ENCODE measurements at regions not wholly inside any gene's neighbourhood (a gene's known extent, or its start where the extent isn't known, plus 50 kb on each side); places are given as distances from the start of the nearest gene placed in this dataset.
"Not testable (repeated sequence)": the region's sequence is repeated elsewhere in the genome, so short reads cannot be mapped to it uniquely, and the experiment has no call there.

DNA sequence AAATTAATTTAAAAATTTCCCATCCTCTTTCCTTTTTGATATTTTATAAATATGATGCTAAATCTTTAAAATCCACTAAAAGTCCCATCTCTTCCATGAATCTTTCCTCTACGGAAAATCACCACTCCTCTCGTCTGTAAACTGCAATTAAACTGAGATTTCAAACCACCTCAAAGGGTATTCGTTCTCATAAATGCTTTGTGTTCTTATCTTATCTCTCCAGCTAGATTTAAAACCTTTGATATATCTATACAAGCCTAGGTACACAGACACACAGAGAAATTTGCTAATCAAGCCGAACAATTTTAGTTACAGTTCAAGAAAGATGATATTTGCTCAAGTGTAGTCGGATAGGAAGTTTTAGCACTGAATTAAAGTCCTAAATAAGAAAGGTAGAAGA lies 214.6 kb upstream of the PRDM1 start:
- TF ChIP-seq, protein P1, sequence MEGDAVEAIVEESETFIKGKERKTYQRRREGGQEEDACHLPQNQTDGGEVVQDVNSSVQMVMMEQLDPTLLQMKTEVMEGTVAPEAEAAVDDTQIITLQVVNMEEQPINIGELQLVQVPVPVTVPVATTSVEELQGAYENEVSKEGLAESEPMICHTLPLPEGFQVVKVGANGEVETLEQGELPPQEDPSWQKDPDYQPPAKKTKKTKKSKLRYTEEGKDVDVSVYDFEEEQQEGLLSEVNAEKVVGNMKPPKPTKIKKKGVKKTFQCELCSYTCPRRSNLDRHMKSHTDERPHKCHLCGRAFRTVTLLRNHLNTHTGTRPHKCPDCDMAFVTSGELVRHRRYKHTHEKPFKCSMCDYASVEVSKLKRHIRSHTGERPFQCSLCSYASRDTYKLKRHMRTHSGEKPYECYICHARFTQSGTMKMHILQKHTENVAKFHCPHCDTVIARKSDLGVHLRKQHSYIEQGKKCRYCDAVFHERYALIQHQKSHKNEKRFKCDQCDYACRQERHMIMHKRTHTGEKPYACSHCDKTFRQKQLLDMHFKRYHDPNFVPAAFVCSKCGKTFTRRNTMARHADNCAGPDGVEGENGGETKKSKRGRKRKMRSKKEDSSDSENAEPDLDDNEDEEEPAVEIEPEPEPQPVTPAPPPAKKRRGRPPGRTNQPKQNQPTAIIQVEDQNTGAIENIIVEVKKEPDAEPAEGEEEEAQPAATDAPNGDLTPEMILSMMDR (IDR thresholded peaks at IDR 0.05; ENCODE audit: extremely low read depth, missing control alignments), result no peak
- no peak for DNase-seq (ENCODE audit: low spot score)

- no peak for DNase-seq (ENCODE audit: low spot score)
- TF ChIP-seq, protein P1 (IDR thresholded peaks at IDR 0.05; ENCODE audit: extremely low read depth, missing control alignments), result no peak
Measured at GRCh38 chr6:105869835-105870440, 216.2 kb upstream of the PRDM1 start.

DNA sequence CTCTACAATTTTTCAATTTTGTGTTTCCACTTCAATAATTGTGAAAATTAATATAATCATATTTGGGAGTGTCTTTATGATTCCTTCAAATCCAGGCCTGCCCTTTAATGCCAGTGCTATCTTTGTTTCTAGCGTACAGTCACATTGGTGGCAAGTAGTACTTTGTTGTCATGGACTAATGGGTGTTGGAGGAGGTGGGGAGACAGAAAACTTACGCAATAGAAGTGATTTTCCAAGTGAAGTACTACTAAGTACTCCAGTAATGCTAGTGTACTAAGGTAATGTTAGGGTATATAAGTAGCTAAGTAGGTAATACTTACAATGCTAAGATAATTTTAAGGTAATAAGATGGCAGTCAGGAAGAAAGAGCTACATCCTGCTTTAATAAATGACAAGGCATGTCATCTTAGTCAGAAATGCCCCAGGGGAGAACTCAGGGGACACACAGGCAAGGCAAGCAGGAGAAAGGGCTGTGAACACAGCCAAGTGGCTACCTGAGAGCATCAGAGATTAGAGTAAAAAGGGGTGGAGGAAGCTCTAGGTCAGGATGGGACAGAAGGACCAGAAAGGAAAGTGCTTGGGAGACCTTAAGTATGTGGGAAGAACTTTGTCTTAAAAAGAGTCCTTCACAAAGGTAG lies 217.2 kb upstream of the PRDM1 start:
- TF ChIP-seq, protein P1 (IDR thresholded peaks at IDR 0.05; ENCODE audit: extremely low read depth, missing control alignments), result no peak
- DNase-seq (ENCODE audit: low spot score), result no peak

DNA sequence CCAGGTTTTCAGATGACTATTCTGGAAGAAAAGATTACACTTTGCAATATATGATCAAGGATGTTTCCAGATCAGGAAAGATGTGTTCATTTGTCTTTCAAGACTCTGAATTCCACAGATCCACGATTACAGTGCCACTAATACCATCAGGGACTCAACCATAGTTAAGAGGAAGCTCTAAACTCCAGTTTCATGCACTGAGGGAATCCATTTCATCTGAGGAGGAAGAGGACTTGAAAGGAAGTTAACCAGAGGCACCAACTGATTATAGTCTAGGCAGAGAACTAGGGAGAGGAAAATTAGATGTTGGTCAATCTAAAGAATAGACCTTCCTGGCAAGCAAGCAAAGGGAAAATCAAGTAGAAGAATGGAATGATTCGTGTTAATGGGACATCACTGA lies 218.3 kb upstream of the PRDM1 start:
- DNase-seq (ENCODE audit: low spot score), result no peak
- TF ChIP-seq, protein P1 (IDR thresholded peaks at IDR 0.05; ENCODE audit: extremely low read depth, missing control alignments), result no peak

DNA sequence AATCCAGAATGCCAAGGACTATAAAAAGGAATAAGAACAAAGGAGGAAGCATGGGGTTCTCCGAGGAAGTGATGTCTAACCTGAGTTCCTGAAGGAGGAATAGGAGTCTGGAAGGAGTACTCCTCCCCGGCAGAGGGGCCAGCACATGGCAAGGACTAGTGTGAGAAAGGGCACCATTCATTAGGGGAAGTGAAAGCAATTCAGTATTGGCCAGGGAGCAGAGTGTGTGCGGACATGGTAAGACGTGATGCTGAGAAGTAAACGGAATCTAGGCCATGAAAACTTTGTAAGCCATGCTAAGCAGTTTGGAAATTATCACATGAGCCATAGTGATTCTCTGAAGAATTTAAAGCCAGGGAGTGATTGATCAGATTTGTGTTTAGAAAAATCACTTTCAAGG lies 218.9 kb upstream of the PRDM1 start:
- no peak for DNase-seq (ENCODE audit: low spot score)
- TF ChIP-seq, protein P1 (IDR thresholded peaks at IDR 0.05; ENCODE audit: extremely low read depth, missing control alignments), result no peak

DNA sequence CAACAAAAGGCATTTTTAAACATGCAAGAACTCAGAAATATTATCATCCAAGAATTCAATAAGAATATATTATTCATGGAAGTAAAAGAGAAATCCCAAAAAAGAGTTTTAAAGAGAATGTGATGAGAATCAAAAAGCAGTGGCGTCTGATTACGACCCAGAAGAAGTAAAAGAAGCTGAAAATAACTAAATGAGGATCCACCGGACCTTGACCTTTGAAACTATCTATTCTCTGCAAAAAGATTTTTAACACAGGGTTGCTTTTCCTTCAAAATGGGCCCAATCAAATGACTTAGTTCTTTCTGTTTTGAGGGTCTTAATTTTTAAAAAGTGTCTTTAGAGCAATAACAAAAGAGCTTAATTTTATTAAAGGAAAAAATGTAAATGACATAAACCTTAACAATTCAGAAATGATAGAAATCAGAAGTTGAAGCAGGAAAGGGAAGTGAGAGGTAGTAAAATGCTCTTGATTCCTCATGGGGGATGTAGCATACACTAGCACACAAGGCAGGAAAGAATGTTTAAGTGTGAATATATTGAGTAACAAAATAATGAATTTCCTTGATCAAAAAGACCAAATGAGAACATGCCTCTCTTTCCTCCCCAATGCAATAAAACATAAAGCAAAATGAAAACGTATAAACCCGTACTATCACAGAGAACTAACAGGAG lies 223.1 kb upstream of the PRDM1 start:
- no peak for DNase-seq (ENCODE audit: low spot score)
- TF ChIP-seq, protein P1 (IDR thresholded peaks at IDR 0.05; ENCODE audit: extremely low read depth, missing control alignments), result no peak

DNA sequence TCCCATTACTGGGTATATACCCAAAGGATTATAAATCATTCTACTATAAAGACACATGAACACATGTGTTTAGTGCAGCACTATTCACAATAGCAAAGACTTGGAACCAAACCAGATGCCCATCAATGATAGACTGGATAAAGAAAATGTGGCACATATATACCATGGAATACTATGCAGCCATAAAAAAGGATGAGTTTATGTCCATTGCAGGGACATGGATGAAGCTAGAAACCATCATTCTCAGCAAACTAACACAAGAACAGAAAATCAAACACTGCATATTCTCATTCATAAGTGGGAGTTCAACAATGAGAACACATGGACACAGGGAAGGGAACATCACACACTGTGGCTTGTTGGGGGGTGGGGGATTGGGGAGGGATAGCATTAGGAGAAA lies 225.2 kb upstream of the PRDM1 start:
- DNase-seq (ENCODE audit: low spot score), result not testable (repeated sequence)
